Skeletal muscle tissue (tissue), 3 donors: ENCODE measurements at regions not wholly inside any gene's neighbourhood (a gene's known extent, or its start where the extent isn't known, plus 50 kb on each side); places are given as distances from the start of the nearest gene placed in this dataset.

ENCODE experiments used
- H3K27ac ChIP-seq: one replicate; pipeline ENCODE4 v1.7.0; 2013; ENCODE audit warnings: mild to moderate bottlenecking, low read depth, low read length, inconsistent platforms
- H3K27me3 ChIP-seq, 3 donors: one replicate each; pipeline ENCODE4 v1.7.0; 2013; ENCODE audit warnings: low read length in 3 of 3; ENCODE audit not compliant: control insufficient read depth in 3 of 3, insufficient read depth in 3 of 3
- H3K36me3 ChIP-seq, 3 donors: one replicate each; pipeline ENCODE4 v1.7.0; 2013; ENCODE audit warnings: low read length in 3 of 3; ENCODE audit not compliant: control insufficient read depth in 3 of 3, insufficient read depth in 3 of 3
- H3K4me1 ChIP-seq, 3 donors: one replicate each; pipeline ENCODE4 v1.7.0; 2013; ENCODE audit warnings: low read length in 3 of 3, mild to moderate bottlenecking in 3 of 3; ENCODE audit not compliant: control insufficient read depth in 3 of 3, insufficient read depth in 3 of 3
- H3K4me3 ChIP-seq, 3 donors: one replicate each; pipeline ENCODE4 v1.7.0; 2013; ENCODE audit warnings: low read length in 3 of 3
- H3K9ac ChIP-seq, 3 donors: one replicate each; pipeline ENCODE4 v1.7.0; 2013; ENCODE audit warnings: low read length in 3 of 3, mild to moderate bottlenecking in 3 of 3, moderate library complexity in 2 of 3, low read depth in 1 of 3
- H3K9me3 ChIP-seq, 3 donors: one replicate each; pipeline ENCODE4 v1.7.0; 2013; ENCODE audit warnings: low read length in 3 of 3; ENCODE audit not compliant: control insufficient read depth in 3 of 3
- donor health status: Osteomylitis.

DNA sequence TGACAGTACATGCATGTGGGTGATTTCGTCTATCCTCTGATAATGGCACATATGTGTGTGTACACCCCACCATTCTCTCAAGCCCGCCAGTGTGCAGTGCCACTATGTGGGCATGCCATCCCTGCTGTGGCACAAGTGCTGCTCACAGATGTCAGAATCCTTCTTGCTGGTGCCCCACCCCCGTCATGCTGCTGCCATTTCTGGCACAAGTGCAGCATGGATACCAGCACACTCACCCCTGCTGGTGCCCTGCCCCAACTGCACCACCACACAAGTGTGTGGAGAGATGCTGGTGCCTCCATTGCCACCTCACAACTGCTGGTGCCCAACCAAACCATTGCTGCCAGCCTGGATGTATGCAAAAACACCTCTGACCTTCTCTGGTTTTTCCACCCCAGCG is 1133.8 kb downstream of the TECRL start:
- peaks cover 0 to 2% (median 0%) of the 10 kb centered on the region in 3 donors for H3K9me3 ChIP-seq
- H3K27ac ChIP-seq: no peak overlapping the region
- no peaks in the 10 kb centered on the region for H3K36me3 ChIP-seq
- no peaks in the 10 kb centered on the region for H3K4me1 ChIP-seq
- no peak overlapping the region for H3K9ac ChIP-seq
- H3K4me3 ChIP-seq: no peak overlapping the region
- no peaks in the 10 kb centered on the region for H3K27me3 ChIP-seq

DNA sequence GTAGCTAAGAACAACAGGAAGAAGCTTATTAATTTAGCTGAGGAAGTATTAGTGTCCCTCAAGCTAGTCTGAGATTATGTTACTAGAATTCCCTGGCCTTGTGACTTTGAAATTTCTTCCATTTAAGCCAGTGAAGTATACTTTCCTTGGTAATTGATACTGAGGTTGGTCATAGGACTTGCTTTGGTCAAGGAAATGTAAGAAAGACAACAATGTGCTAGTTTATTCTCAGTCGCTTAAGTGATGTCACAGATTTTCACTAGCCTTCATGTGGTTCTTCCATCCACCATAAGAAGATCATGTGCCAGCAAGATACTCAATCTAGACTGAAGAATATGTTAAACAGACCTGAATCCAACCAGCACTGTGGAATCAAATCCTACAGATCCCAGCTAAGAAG is 1140.1 kb downstream of the TECRL start:
- Histone ChIP-seq H3K27ac (no peak overlapping the region), H3K27me3 (no peaks in the 10 kb centered on the region), H3K9ac (no peak overlapping the region), H3K4me1 (no peaks in the 10 kb centered on the region), H3K4me3 (no peak overlapping the region), H3K36me3 (no peaks in the 10 kb centered on the region), H3K9me3 (no peaks in the 10 kb centered on the region)

DNA sequence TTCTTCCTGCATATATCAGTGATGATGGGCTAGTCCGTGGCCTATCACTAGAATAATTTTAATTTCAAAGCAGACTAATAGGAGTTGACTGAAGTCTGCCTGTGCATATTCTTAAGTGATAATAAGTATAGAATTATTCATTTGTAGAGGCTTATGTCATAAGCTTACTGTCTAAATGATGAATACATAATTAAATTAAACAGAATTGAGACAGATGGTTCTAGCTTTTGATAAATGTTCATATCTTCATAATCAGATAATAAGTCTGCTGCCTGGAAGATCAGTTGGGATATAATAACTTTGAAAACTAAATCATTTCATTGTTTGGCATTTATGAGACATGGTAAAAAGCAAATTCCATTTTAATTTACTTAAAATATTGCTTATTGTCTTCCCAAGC is 1175.6 kb downstream of the TECRL start:
- no peaks in the 10 kb centered on the region for H3K9me3 ChIP-seq
- H3K4me1 ChIP-seq: no peaks in the 10 kb centered on the region
- H3K9ac ChIP-seq: no peak overlapping the region
- no peak overlapping the region for H3K27ac ChIP-seq
- H3K4me3 ChIP-seq: no peak overlapping the region
- H3K27me3 ChIP-seq: no peaks in the 10 kb centered on the region
- no peaks in the 10 kb centered on the region for H3K36me3 ChIP-seq

GRCh38 chr4:63232058-63232457 is 1177.2 kb downstream of the TECRL start:
- no peak overlapping the region for H3K27ac ChIP-seq

GRCh38 chr4:63226229-63226628 is 1183.0 kb downstream of the TECRL start:
- Histone ChIP-seq H3K27me3 (no peaks in the 10 kb centered on the region), H3K4me3 (no peak overlapping the region), H3K9ac (no peak overlapping the region), H3K9me3 (no peaks in the 10 kb centered on the region), H3K36me3 (no peaks in the 10 kb centered on the region), H3K4me1 (no peaks in the 10 kb centered on the region), H3K27ac (no peak overlapping the region)

More at GRCh38 chr4:63232058-63232457, 1177.2 kb downstream of the TECRL start:
- H3K4me3 ChIP-seq: no peak overlapping the region
- H3K36me3 ChIP-seq: no peaks in the 10 kb centered on the region
- H3K9ac ChIP-seq: no peak overlapping the region
- no peaks in the 10 kb centered on the region for H3K4me1 ChIP-seq
- no peaks in the 10 kb centered on the region for H3K27me3 ChIP-seq
- H3K9me3 ChIP-seq: no peaks in the 10 kb centered on the region

- no peak overlapping the region for H3K27ac ChIP-seq
- H3K9ac ChIP-seq: no peak overlapping the region
- H3K4me1 ChIP-seq: no peaks in the 10 kb centered on the region
- H3K9me3 ChIP-seq: peaks cover 0 to 6% (median 0%) of the 10 kb centered on the region in 3 donors
- H3K4me3 ChIP-seq: no peak overlapping the region
- no peaks in the 10 kb centered on the region for H3K36me3 ChIP-seq
- no peaks in the 10 kb centered on the region for H3K27me3 ChIP-seq
Observed at GRCh38 chr4:63222466-63222865, 1186.8 kb downstream of the TECRL start.

- Histone ChIP-seq H3K4me3 (no peak overlapping the region), H3K27ac (no peak overlapping the region), H3K9me3 (peaks cover 0 to 7% (median 0%) of the 10 kb centered on the region in 3 donors), H3K4me1 (no peaks in the 10 kb centered on the region), H3K27me3 (no peaks in the 10 kb centered on the region), H3K9ac (no peak overlapping the region), H3K36me3 (no peaks in the 10 kb centered on the region)
Observed at GRCh38 chr4:63221477-63221876, 1187.8 kb downstream of the TECRL start.

- H3K4me3 ChIP-seq: no peak overlapping the region
- H3K9ac ChIP-seq: no peak overlapping the region
- peaks cover 0 to 7% (median 4%) of the 10 kb centered on the region in 3 donors for H3K9me3 ChIP-seq
- no peaks in the 10 kb centered on the region for H3K4me1 ChIP-seq
- no peak overlapping the region for H3K27ac ChIP-seq
- H3K27me3 ChIP-seq: no peaks in the 10 kb centered on the region
- H3K36me3 ChIP-seq: no peaks in the 10 kb centered on the region
Observed at GRCh38 chr4:63218856-63219255, 1190.4 kb downstream of the TECRL start.

DNA sequence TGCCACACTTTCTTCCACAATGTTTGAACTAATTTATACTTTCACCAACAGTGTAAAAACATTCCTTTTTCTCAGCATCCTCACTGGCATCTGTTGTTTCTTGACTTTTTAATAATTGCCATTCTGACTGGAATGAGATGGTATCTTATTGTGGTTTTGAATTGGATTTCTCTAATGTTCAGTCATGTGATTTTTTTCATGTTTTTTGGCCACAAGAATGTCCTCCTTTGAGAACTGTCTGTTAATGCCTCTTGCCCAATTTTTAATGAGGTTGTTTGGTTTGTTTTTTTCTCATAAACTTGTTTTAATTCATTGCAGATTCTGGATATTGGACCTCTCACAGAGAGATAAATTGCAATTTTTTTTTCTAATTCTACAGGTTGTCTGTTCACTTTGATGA is 1195.2 kb downstream of the TECRL start:
- Histone ChIP-seq H3K36me3 (no peaks in the 10 kb centered on the region), H3K27ac (no peak overlapping the region), H3K9me3 (peaks cover 0 to 4% (median 2%) of the 10 kb centered on the region in 3 donors), H3K9ac (no peak overlapping the region), H3K4me3 (no peak overlapping the region), H3K27me3 (no peaks in the 10 kb centered on the region), H3K4me1 (no peaks in the 10 kb centered on the region)

- no peaks in the 10 kb centered on the region for H3K4me1 ChIP-seq
- peaks cover 0 to 7% (median 5%) of the 10 kb centered on the region in 3 donors for H3K9me3 ChIP-seq
Observed at GRCh38 chr4:63211776-63212479, 1197.3 kb downstream of the TECRL start.

More at GRCh38 chr4:63211776-63212479, 1197.3 kb downstream of the TECRL start:
- Histone ChIP-seq H3K9ac (no peak overlapping the region), H3K27me3 (no peaks in the 10 kb centered on the region), H3K36me3 (no peaks in the 10 kb centered on the region), H3K4me3 (no peak overlapping the region), H3K27ac (no peak overlapping the region)
